ENCODE measurements at regions not wholly inside any gene's neighbourhood (a gene's known extent, or its start where the extent isn't known, plus 50 kb on each side); places are given as distances from the start of the nearest gene placed in this dataset.

- TF ChIP-seq, protein P1, sequence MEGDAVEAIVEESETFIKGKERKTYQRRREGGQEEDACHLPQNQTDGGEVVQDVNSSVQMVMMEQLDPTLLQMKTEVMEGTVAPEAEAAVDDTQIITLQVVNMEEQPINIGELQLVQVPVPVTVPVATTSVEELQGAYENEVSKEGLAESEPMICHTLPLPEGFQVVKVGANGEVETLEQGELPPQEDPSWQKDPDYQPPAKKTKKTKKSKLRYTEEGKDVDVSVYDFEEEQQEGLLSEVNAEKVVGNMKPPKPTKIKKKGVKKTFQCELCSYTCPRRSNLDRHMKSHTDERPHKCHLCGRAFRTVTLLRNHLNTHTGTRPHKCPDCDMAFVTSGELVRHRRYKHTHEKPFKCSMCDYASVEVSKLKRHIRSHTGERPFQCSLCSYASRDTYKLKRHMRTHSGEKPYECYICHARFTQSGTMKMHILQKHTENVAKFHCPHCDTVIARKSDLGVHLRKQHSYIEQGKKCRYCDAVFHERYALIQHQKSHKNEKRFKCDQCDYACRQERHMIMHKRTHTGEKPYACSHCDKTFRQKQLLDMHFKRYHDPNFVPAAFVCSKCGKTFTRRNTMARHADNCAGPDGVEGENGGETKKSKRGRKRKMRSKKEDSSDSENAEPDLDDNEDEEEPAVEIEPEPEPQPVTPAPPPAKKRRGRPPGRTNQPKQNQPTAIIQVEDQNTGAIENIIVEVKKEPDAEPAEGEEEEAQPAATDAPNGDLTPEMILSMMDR (IDR thresholded peaks at IDR 0.05) = no peak
- TF ChIP-seq POLR2A (IDR thresholded peaks at IDR 0.05) = no peak
Observed at GRCh38 chr12:82069931-82070514, 288.2 kb downstream of the CCDC59 start.

Measured in adrenal gland (tissue), 5 donors.